ENCODE measurements at regions not wholly inside any gene's neighbourhood (a gene's known extent, or its start where the extent isn't known, plus 50 kb on each side); places are given as distances from the start of the nearest gene placed in this dataset.
A peak's percentile ranks its signal among the peaks of the same experiment; 100 is the strongest.

GRCh38 chr1:199204231-199204630 is 565.4 kb downstream of the PTPRC start (continued):
- TF ChIP-seq ZNF142 (CRISPR knock-in tag; IDR thresholded peaks at IDR 0.05) (no peak), U2AF2 (IDR thresholded peaks at IDR 0.05; ENCODE audit: low read depth, low read length) (no peak)

GRCh38 chr1:199205740-199206441 is 567.1 kb downstream of the PTPRC start:
- ChIA-PET POLR2A (no interaction called here), CTCF (ENCODE audit: low intra/inter-chr PET ratio, low total read pairs) (no interaction called here)
- Histone ChIP-seq H3K27ac (ENCODE audit: extremely low read length, insufficient read depth, low read length) (no peak overlapping the region), H3K4me1 (ENCODE audit: insufficient read depth, low read length) (no peaks in the 10 kb centered on the region), H3K79me2 (ENCODE audit: insufficient read depth, low read length) (no peaks in the 10 kb centered on the region), H3K4me3 (replicated peaks in 1 of 3; ENCODE audit: insufficient read depth in 1 of 3, low read depth in 2 of 3, low read length in 3 of 3) (no peak overlapping the region), H4K20me1 (ENCODE audit: insufficient read depth, low read length) (no peaks in the 10 kb centered on the region), H2AFZ (ENCODE audit: low read length) (peak overlapping the region; percentile 27), H3K9me3 (ENCODE audit: low read length) (no peaks in the 10 kb centered on the region), H3K9ac (ENCODE audit: insufficient read depth, low read depth, low read length) (no peak overlapping the region), H3K36me3 (replicated peaks in 1 of 2; ENCODE audit: control insufficient read depth in 1 of 2, insufficient read depth in 2 of 2, low read length in 2 of 2) (no peaks in the 10 kb centered on the region), H3K27me3 (ENCODE audit: control insufficient read depth in 1 of 2, insufficient read depth in 2 of 2, low read length in 2 of 2) (no peaks in the 10 kb centered on the region), H3K4me2 (ENCODE audit: low read depth, low read length) (no peak overlapping the region)
- intact Hi-C loops (cut with micrococcal nuclease; ENCODE audit: unreplicated experiment) (no loop called here), in situ Hi-C loops (cut with HindIII; ENCODE audit: extremely low pct_ligation_motif_present, low pct_unique_long_range_greater_than_20kb) (no loop called here)
- DNase-seq (ENCODE audit: low spot score) (no peak), ATAC-seq (no peak), FAIRE-seq (no peak)
- 8% methylated on average over 6 of the region's 6 CpGs for WGBS (ENCODE audit: low lambda C conversion rate)
- no TSS peak for BruUV-seq (replicated peaks)
- TF ChIP-seq ZNF556 (CRISPR knock-in tag; IDR thresholded peaks at IDR 0.05; ENCODE audit: borderline replicate concordance) (no peak), POLR2AphosphoS2 (IDR thresholded peaks at IDR 0.05; ENCODE audit: low read depth, low read length) (no peak), CENPT (CRISPR knock-in tag; IDR thresholded peaks at IDR 0.05; ENCODE audit: low read depth) (no peak), TARDBP (CRISPR knock-in tag; IDR thresholded peaks at IDR 0.05) (no peak), TEF (CRISPR knock-in tag; IDR thresholded peaks at IDR 0.05) (no peak), PHF5A (CRISPR knock-in tag; IDR thresholded peaks at IDR 0.05; ENCODE audit: low read depth, unreplicated experiment) (no peak), TRIM22 (IDR thresholded peaks at IDR 0.05) (no peak), CEBPZ (IDR thresholded peaks at IDR 0.05; ENCODE audit: low read length) (no peak), MAF1 (CRISPR knock-in tag; IDR thresholded peaks at IDR 0.05; ENCODE audit: borderline replicate concordance) (no peak), SMAD3 (CRISPR knock-in tag; IDR thresholded peaks at IDR 0.05) (no peak)
